Endothelial cell of umbilical vein (primary cell): ENCODE measurements at regions not wholly inside any gene's neighbourhood (a gene's known extent, or its start where the extent isn't known, plus 50 kb on each side); places are given as distances from the start of the nearest gene placed in this dataset.

ENCODE experiments used
- EZH2 ChIP-seq: IDR thresholded peaks from 2 replicates; pipeline ENCODE4 v1.6.1; 2012; ENCODE audit warnings: borderline replicate concordance, low read depth, mild to moderate bottlenecking, moderate library complexity, low read length, inconsistent platforms; ENCODE audit not compliant: severe bottlenecking
- POLR2A ChIP-seq: IDR thresholded peaks from 2 replicates; pipeline ENCODE4 v1.6.1; 2012; ENCODE audit warnings: low read depth, mild to moderate bottlenecking, control low read depth, low read length
- POLR2AphosphoS5 ChIP-seq: IDR thresholded peaks from 2 replicates; pipeline ENCODE4 v1.6.1; 2012; ENCODE audit warnings: low read depth, mild to moderate bottlenecking, control low read depth, low read length, moderate library complexity; ENCODE audit not compliant: insufficient read depth
- TF ChIP-seq, protein P1 (sequence below), 2 donors: IDR thresholded peaks; 1 replicate in 1 of 2; 2 replicates in 1 of 2; pipeline ENCODE4 v1.5.1; 2011; ENCODE audit warnings: low read length in 2 of 2, mild to moderate bottlenecking in 2 of 2, moderate library complexity in 2 of 2, control low read depth in 1 of 2, inconsistent platforms in 1 of 2, low read depth in 1 of 2; ENCODE audit not compliant: insufficient read depth in 1 of 2; ENCODE audit errors: extremely low read depth in 1 of 2
- TF ChIP-seq, protein P2 (sequence below): IDR thresholded peaks from 2 replicates; pipeline ENCODE4 v1.6.1; 2011; ENCODE audit not compliant: insufficient read depth, insufficient read length

DNA sequence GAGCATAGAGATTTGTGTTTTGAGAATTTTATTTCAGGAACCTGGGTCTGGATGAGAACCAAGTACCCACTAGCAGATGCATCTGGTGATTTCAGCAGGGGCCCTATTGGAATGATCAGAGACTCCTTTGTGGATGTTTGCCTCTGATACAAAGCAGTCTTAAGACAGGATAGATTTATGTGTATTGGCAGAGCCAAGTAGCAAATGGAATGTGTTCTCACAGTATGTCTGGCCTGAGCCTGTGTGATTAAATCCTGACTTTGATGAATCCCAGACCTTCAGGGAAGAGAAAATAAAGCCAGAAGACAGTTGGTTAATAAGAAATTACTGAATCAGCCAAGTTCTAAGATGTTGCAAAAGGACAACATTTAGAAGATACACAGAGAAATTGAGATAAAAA, 755.5 kb upstream of the SEMA6D start:
- TF ChIP-seq, protein P1, sequence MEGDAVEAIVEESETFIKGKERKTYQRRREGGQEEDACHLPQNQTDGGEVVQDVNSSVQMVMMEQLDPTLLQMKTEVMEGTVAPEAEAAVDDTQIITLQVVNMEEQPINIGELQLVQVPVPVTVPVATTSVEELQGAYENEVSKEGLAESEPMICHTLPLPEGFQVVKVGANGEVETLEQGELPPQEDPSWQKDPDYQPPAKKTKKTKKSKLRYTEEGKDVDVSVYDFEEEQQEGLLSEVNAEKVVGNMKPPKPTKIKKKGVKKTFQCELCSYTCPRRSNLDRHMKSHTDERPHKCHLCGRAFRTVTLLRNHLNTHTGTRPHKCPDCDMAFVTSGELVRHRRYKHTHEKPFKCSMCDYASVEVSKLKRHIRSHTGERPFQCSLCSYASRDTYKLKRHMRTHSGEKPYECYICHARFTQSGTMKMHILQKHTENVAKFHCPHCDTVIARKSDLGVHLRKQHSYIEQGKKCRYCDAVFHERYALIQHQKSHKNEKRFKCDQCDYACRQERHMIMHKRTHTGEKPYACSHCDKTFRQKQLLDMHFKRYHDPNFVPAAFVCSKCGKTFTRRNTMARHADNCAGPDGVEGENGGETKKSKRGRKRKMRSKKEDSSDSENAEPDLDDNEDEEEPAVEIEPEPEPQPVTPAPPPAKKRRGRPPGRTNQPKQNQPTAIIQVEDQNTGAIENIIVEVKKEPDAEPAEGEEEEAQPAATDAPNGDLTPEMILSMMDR (IDR thresholded peaks at IDR 0.05; ENCODE audit: extremely low read depth in 1 of 2, insufficient read depth in 1 of 2, low read depth in 1 of 2, low read length in 2 of 2) = no peak
- no peak for TF ChIP-seq POLR2A
- TF ChIP-seq POLR2AphosphoS5 = no peak
- TF ChIP-seq EZH2 = no peak
- TF ChIP-seq, protein P2, sequence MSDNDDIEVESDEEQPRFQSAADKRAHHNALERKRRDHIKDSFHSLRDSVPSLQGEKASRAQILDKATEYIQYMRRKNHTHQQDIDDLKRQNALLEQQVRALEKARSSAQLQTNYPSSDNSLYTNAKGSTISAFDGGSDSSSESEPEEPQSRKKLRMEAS = no peak
